Liver (tissue), 3 donors: ENCODE measurements at regions not wholly inside any gene's neighbourhood (a gene's known extent, or its start where the extent isn't known, plus 50 kb on each side); places are given as distances from the start of the nearest gene placed in this dataset.

Experiments
- ATF3 ChIP-seq: IDR thresholded peaks from 2 replicates; pipeline ENCODE4 v1.6.1; 2016; ENCODE audit warnings: antibody characterized with exemption
- CTCF ChIP-seq: fragments of 150-350 bp; IDR thresholded peaks from 2 replicates; pipeline ENCODE4 v1.5.1; 2017; ENCODE audit warnings: improper control_type of control experiment, low read depth, low read length; ENCODE audit not compliant: missing input control
- EGR1 ChIP-seq, 2 donors: IDR thresholded peaks; 2 replicates each; pipeline ENCODE4 v1.6.1; 2016 to 2018; ENCODE audit warnings: antibody characterized with exemption in 2 of 2, low read depth in 2 of 2
- FOXA1 ChIP-seq: IDR thresholded peaks from 2 replicates; pipeline ENCODE4 v1.6.1; 2016; ENCODE audit warnings: antibody characterized with exemption
- GABPA ChIP-seq, 2 donors: IDR thresholded peaks in 1 of 2; conservative IDR thresholded peaks in 1 of 2; 2 replicates each; pipeline ENCODE4 v1.6.1; 2016; ENCODE audit warnings: antibody characterized with exemption in 2 of 2, mild to moderate bottlenecking in 1 of 2, moderate library complexity in 1 of 2
- JUND ChIP-seq, 2 donors: IDR thresholded peaks; 2 replicates each; pipeline ENCODE4 v1.6.1; 2016; ENCODE audit warnings: antibody characterized with exemption in 2 of 2
- MAX ChIP-seq: IDR thresholded peaks from 2 replicates; pipeline ENCODE4 v1.6.1; 2016; ENCODE audit warnings: antibody characterized with exemption
- NR2F2 ChIP-seq: IDR thresholded peaks from 2 replicates; pipeline ENCODE4 v1.6.1; 2016; ENCODE audit warnings: antibody characterized with exemption
- RAD21 ChIP-seq, 2 donors: IDR thresholded peaks; 2 replicates each; pipeline ENCODE4 v1.6.1; 2016; ENCODE audit warnings: antibody characterized with exemption in 2 of 2, mild to moderate bottlenecking in 2 of 2
- REST ChIP-seq: IDR thresholded peaks from 2 replicates; pipeline ENCODE4 v1.6.1; 2016; ENCODE audit warnings: antibody characterized with exemption, mild to moderate bottlenecking
- SP1 ChIP-seq: IDR thresholded peaks from 2 replicates; pipeline ENCODE4 v1.6.1; 2018; ENCODE audit warnings: antibody characterized with exemption, mild to moderate bottlenecking
- TAF1 ChIP-seq: conservative IDR thresholded peaks from 2 replicates; pipeline ENCODE4 v1.6.1; 2016; ENCODE audit warnings: antibody characterized with exemption, mild to moderate bottlenecking
- YY1 ChIP-seq: IDR thresholded peaks from 2 replicates; pipeline ENCODE4 v1.6.1; 2016; ENCODE audit warnings: antibody characterized with exemption, mild to moderate bottlenecking
- ZBTB33 ChIP-seq: IDR thresholded peaks from 2 replicates; pipeline ENCODE4 v1.6.1; 2016; ENCODE audit warnings: antibody characterized with exemption
- donor health status: healthy.
- donor health status: healthy.

- TF ChIP-seq CTCF = no peak
- no peak for TF ChIP-seq SP1
- TF ChIP-seq YY1 = no peak
- TF ChIP-seq TAF1 = no peak
- no peak for TF ChIP-seq REST
- no peak for TF ChIP-seq EGR1 (IDR thresholded peaks at IDR 0.05; ENCODE audit: low read depth in 2 of 2)
- TF ChIP-seq GABPA (IDR thresholded peaks at IDR 0.05 in 1 of 2, conservative IDR thresholded peaks at IDR 0.05 in 1 of 2) = no peak
- TF ChIP-seq JUND (IDR thresholded peaks at IDR 0.05) = no peak
- no peak for TF ChIP-seq RAD21 (IDR thresholded peaks at IDR 0.05)
- no peak for TF ChIP-seq FOXA1
- no peak for TF ChIP-seq NR2F2
- TF ChIP-seq MAX = no peak
- no peak for TF ChIP-seq ATF3
- TF ChIP-seq ZBTB33 = no peak
These were observed 102.0 kb upstream of the FSTL4 start for GRCh38 chr5:133714161-133714915.
